DOHH2 (cell line): ENCODE measurements at regions not wholly inside any gene's neighbourhood (a gene's known extent, or its start where the extent isn't known, plus 50 kb on each side); places are given as distances from the start of the nearest gene placed in this dataset.
"Not testable (repeated sequence)": the region's sequence is repeated elsewhere in the genome, so short reads cannot be mapped to it uniquely, and the experiment has no call there.

Experiments used
- H3F3A ChIP-seq: fragments of 200-600 bp; sonication (generic), shearing (Covaris generic); 2 replicates; pipeline ENCODE4 v1.6.0; 2016; ENCODE audit warnings: antibody characterized with exemption, mild to moderate bottlenecking; ENCODE audit not compliant: control insufficient read depth, insufficient read depth
- H3K27ac ChIP-seq: fragments of 200-600 bp; sonication (generic); 2 replicates; pipeline ENCODE4 v1.5.1; 2014; ENCODE audit warnings: low read depth, mild to moderate bottlenecking, low read length, moderate library complexity
- H3K27me3 ChIP-seq: fragments of 200-600 bp; sonication (generic); 2 replicates; pipeline ENCODE4 v1.6.1; 2014; ENCODE audit warnings: mild to moderate bottlenecking, low read length, mixed read lengths; ENCODE audit not compliant: control insufficient read depth
- H3K36me3 ChIP-seq: fragments of 200-600 bp; sonication (generic); 2 replicates; pipeline ENCODE4 v1.6.1; 2014; ENCODE audit warnings: mild to moderate bottlenecking, low read length, moderate library complexity, mixed read lengths; ENCODE audit not compliant: control insufficient read depth
- H3K4me1 ChIP-seq: fragments of 200-600 bp; sonication (generic); 2 replicates; pipeline ENCODE4 v1.6.1; 2014; ENCODE audit warnings: mild to moderate bottlenecking, low read length, mixed read lengths; ENCODE audit not compliant: control insufficient read depth
- H3K4me2 ChIP-seq: fragments of 200-600 bp; sonication (generic); 2 replicates; pipeline ENCODE4 v1.6.0; 2014; ENCODE audit warnings: mild to moderate bottlenecking, low read length, moderate library complexity
- H3K4me3 ChIP-seq: fragments of 200-600 bp; sonication (generic); 2 replicates; pipeline ENCODE4 v1.5.1; 2014; ENCODE audit warnings: mild to moderate bottlenecking, low read length, mixed read lengths
- H3K79me2 ChIP-seq: fragments of 200-600 bp; sonication (generic); 2 replicates; pipeline ENCODE4 v1.6.1; 2014; ENCODE audit warnings: mild to moderate bottlenecking, low read length, mixed read lengths; ENCODE audit not compliant: control insufficient read depth
- H3K9me2 ChIP-seq: fragments of 200-600 bp; sonication (generic); replicated peaks from 2 replicates; pipeline ENCODE4 v1.6.1; 2014; ENCODE audit warnings: mild to moderate bottlenecking, low read length, mixed read lengths; ENCODE audit not compliant: control insufficient read depth
- H3K9me3 ChIP-seq: fragments of 200-600 bp; sonication (generic); 2 replicates; pipeline ENCODE4 v1.6.1; 2014; ENCODE audit warnings: antibody characterized with exemption, low read length, mixed read lengths; ENCODE audit not compliant: control insufficient read depth, insufficient read depth
- H4K20me1 ChIP-seq: fragments of 200-600 bp; sonication (generic); 2 replicates; pipeline ENCODE4 v1.6.0; 2014; ENCODE audit warnings: low read depth, mild to moderate bottlenecking, antibody characterized with exemption, low read length, moderate library complexity; ENCODE audit not compliant: control insufficient read depth, insufficient read depth
- EZH2phosphoT487 ChIP-seq: fragments of 200-600 bp; sonication (generic); IDR thresholded peaks from 2 replicates; pipeline ENCODE4 v1.6.1; 2017; ENCODE audit warnings: borderline replicate concordance, mild to moderate bottlenecking, antibody characterized with exemption, low read length, moderate library complexity, mixed read lengths
- TF ChIP-seq, protein P1 (sequence below): fragments of 200-600 bp; sonication (generic); IDR thresholded peaks from one replicate; pipeline ENCODE4 v1.5.1; 2014; ENCODE audit warnings: antibody characterized with exemption, mild to moderate bottlenecking, low read depth, low read length; ENCODE audit not compliant: poor library complexity, severe bottlenecking

- H3K27ac ChIP-seq, result no peak overlapping the region
- H3K4me2 ChIP-seq, result no peak overlapping the region
- H3K4me3 ChIP-seq, result no peak overlapping the region
- H3K27me3 ChIP-seq, result no peaks in the 10 kb centered on the region
- no peaks in the 10 kb centered on the region for H3F3A ChIP-seq
- no peaks in the 10 kb centered on the region for H3K79me2 ChIP-seq
- no peaks in the 10 kb centered on the region for H3K9me2 ChIP-seq
- H3K4me1 ChIP-seq, result no peaks in the 10 kb centered on the region
- TF ChIP-seq, protein P1, sequence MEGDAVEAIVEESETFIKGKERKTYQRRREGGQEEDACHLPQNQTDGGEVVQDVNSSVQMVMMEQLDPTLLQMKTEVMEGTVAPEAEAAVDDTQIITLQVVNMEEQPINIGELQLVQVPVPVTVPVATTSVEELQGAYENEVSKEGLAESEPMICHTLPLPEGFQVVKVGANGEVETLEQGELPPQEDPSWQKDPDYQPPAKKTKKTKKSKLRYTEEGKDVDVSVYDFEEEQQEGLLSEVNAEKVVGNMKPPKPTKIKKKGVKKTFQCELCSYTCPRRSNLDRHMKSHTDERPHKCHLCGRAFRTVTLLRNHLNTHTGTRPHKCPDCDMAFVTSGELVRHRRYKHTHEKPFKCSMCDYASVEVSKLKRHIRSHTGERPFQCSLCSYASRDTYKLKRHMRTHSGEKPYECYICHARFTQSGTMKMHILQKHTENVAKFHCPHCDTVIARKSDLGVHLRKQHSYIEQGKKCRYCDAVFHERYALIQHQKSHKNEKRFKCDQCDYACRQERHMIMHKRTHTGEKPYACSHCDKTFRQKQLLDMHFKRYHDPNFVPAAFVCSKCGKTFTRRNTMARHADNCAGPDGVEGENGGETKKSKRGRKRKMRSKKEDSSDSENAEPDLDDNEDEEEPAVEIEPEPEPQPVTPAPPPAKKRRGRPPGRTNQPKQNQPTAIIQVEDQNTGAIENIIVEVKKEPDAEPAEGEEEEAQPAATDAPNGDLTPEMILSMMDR, result no peak
- TF ChIP-seq EZH2phosphoT487, result no peak
- H4K20me1 ChIP-seq, result no peaks in the 10 kb centered on the region
- H3K36me3 ChIP-seq, result no peaks in the 10 kb centered on the region
- no peaks in the 10 kb centered on the region for H3K9me3 ChIP-seq
These were observed 173.2 kb upstream of the FBN2 start for GRCh38 chr5:128711216-128711615.

- Histone ChIP-seq H3K79me2 (no peaks in the 10 kb centered on the region), H3K9me3 (no peaks in the 10 kb centered on the region), H3F3A (no peaks in the 10 kb centered on the region), H3K36me3 (no peaks in the 10 kb centered on the region), H3K4me2 (no peak overlapping the region), H3K27ac (no peak overlapping the region), H3K27me3 (no peaks in the 10 kb centered on the region), H3K9me2 (no peaks in the 10 kb centered on the region), H3K4me3 (no peak overlapping the region), H4K20me1 (no peaks in the 10 kb centered on the region), H3K4me1 (no peaks in the 10 kb centered on the region)
- TF ChIP-seq, protein P1, result no peak
- no peak for TF ChIP-seq EZH2phosphoT487
These were observed 176.5 kb upstream of the FBN2 start for GRCh38 chr5:128714551-128714950.

DNA sequence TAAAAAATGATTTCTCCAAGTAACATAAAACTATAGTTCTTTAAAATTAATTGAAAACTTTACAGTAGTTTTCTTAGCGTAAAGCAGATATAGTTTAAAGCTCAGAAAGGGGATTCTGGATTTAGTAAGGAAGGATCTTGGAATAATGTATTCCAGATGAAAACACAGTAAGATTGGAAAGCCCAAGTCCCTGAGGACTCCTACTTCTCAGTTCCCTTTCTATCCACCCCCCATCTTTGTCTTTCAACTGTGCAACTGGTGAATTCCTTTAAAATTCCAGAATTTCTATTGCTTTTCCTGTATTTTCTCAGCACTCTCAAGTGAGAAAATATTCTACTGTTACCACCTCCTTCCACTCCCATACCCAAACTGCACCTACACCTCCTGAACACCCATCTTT lies 184.5 kb upstream of the FBN2 start:
- Histone ChIP-seq H3K4me2 (no peak overlapping the region), H3K4me1 (no peaks in the 10 kb centered on the region), H3K9me3 (no peaks in the 10 kb centered on the region), H4K20me1 (no peaks in the 10 kb centered on the region), H3F3A (no peaks in the 10 kb centered on the region), H3K36me3 (no peaks in the 10 kb centered on the region), H3K27me3 (no peaks in the 10 kb centered on the region), H3K79me2 (no peaks in the 10 kb centered on the region), H3K27ac (no peak overlapping the region), H3K9me2 (no peaks in the 10 kb centered on the region), H3K4me3 (no peak overlapping the region)
- no peak for TF ChIP-seq EZH2phosphoT487
- TF ChIP-seq, protein P1, result no peak

DNA sequence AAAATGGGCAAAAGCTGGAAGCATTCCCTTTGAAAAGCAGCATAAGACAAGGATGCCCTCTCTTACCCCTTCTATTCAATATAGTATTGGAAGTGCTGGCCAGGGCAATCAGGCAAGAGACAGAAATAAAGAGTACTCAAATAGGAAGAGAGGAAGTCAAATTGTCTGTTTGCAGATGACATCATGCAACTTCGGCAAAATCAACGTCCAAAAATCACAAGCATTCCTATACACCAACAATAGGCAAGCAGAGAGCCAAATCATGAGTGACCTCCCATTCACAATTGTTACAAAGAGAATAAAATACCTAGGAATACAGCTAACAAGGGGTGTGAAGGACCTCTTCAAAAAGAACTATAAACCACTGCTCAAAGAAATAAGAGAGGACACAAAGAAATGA lies 192.0 kb upstream of the FBN2 start:
- H3K9me2 ChIP-seq, H3K27ac ChIP-seq, H3K4me1 ChIP-seq, H3K4me3 ChIP-seq, H3K36me3 ChIP-seq, H3K27me3 ChIP-seq, H3F3A ChIP-seq, H3K9me3 ChIP-seq, H4K20me1 ChIP-seq, H3K4me2 ChIP-seq, H3K79me2 ChIP-seq: not testable (repeated sequence)

GRCh38 chr5:128735656-128736055 lies 197.6 kb upstream of the FBN2 start:
- H3K27ac ChIP-seq, H3K9me2 ChIP-seq, H3F3A ChIP-seq, H3K27me3 ChIP-seq, H3K4me1 ChIP-seq, H3K79me2 ChIP-seq, H4K20me1 ChIP-seq, H3K4me3 ChIP-seq, H3K9me3 ChIP-seq, H3K36me3 ChIP-seq, H3K4me2 ChIP-seq: not testable (repeated sequence)
